ENCODE measurements at regions not wholly inside any gene's neighbourhood (a gene's known extent, or its start where the extent isn't known, plus 50 kb on each side); places are given as distances from the start of the nearest gene placed in this dataset.
"Not testable (repeated sequence)": the region's sequence is repeated elsewhere in the genome, so short reads cannot be mapped to it uniquely, and the experiment has no call there.

- H3K4me3 Mint-ChIP-seq: no peak overlapping the region
- peaks cover 17% of the 10 kb centered on the region for H3K9me3 Mint-ChIP-seq
- H3K27ac Mint-ChIP-seq: no peak overlapping the region
- H3K4me1 Mint-ChIP-seq: no peaks in the 10 kb centered on the region
- no peak for DNase-seq
- ChIA-PET POLR2A (no interaction called here), CTCF (no interaction called here)
- H3K27me3 Mint-ChIP-seq: no peaks in the 10 kb centered on the region
- H3K36me3 Mint-ChIP-seq (ENCODE audit: low read depth): no peaks in the 10 kb centered on the region
These were observed 490.0 kb downstream of the CYLC2 start for GRCh38 chr9:103485138-103485537.

- no peak overlapping the region for H3K4me3 Mint-ChIP-seq
- H3K36me3 Mint-ChIP-seq (ENCODE audit: low read depth): no peaks in the 10 kb centered on the region
- no peaks in the 10 kb centered on the region for H3K27me3 Mint-ChIP-seq
- peaks cover 11% of the 10 kb centered on the region for H3K9me3 Mint-ChIP-seq
- no peak for DNase-seq
- POLR2A ChIA-PET: no interaction called here
- no peaks in the 10 kb centered on the region for H3K4me1 Mint-ChIP-seq
- no peak overlapping the region for H3K27ac Mint-ChIP-seq
- CTCF ChIA-PET: no interaction called here
These were observed 519.6 kb downstream of the CYLC2 start for GRCh38 chr9:103514767-103515166.

DNA sequence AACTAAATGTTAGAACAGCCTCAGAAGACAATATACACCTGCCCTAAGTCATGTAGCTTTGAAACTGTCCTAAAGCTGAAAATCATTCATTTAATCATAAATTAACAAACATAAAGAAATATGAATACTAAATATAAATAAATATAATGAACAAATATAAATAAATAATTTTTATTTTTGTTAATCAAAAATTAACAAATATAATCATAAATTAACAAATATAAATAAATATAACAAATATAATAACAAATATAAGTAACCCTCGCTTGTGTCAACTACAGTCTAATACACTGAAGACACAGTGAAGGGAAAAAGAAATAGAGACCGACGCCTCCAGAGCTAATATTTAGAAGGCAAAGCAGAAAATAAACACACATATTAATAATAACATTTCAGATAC lies 527.3 kb downstream of the CYLC2 start:
- H3K4me3 Mint-ChIP-seq: no peak overlapping the region
- ChIA-PET CTCF (no interaction called here), POLR2A (no interaction called here)
- no peaks in the 10 kb centered on the region for H3K4me1 Mint-ChIP-seq
- no peak overlapping the region for H3K27ac Mint-ChIP-seq
- H3K27me3 Mint-ChIP-seq: no peaks in the 10 kb centered on the region
- H3K9me3 Mint-ChIP-seq: peaks cover 2% of the 10 kb centered on the region
- DNase-seq: no peak
- H3K36me3 Mint-ChIP-seq (ENCODE audit: low read depth): no peaks in the 10 kb centered on the region

DNA sequence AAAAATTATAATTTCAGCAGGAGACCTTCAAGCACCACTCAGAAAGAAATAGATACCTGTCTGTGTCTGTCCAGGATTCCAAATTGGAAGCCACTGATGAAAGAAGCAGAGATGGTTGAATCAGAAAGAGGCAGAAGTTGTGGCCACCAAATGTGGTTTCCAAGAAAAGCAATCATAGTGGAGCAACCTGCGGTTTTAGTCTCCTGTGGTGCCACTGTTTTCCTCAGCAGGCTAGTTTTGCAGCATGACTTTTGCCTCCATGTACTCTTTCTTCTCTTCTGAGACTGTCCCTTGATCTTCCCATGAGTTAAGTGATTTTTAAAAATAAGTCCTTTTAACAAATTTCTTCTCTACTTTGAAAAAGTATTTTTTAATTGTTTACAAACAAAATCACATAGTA lies 535.8 kb downstream of the CYLC2 start:
- H3K4me1 Mint-ChIP-seq: no peaks in the 10 kb centered on the region
- no peaks in the 10 kb centered on the region for H3K27me3 Mint-ChIP-seq
- H3K9me3 Mint-ChIP-seq: peaks cover 7% of the 10 kb centered on the region
- POLR2A ChIA-PET: no interaction called here
- no peaks in the 10 kb centered on the region for H3K36me3 Mint-ChIP-seq (ENCODE audit: low read depth)
- H3K27ac Mint-ChIP-seq: no peak overlapping the region
- DNase-seq: no peak
- CTCF ChIA-PET: no interaction called here
- no peak overlapping the region for H3K4me3 Mint-ChIP-seq

DNA sequence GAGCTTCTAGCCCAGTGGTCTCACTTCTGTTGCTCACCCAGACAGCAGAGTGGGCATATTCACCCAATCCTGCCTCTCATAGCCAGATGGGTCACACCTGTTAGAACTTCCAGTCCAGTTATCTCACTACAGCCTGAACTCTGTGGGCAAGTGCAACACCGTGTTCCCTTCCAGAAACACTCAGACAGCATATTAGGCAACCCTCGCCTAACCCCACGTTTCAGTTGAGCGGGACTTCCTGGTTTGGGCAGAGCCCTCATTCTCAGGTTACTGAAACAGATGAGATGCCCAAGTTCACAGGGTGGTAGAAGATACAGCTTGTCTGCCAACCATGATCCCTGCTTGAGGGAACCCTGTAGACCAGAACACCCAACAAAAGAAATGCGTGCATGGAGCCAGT lies 538.2 kb downstream of the CYLC2 start:
- CTCF ChIA-PET: no interaction called here
- Mint-ChIP-seq H3K9me3 (peaks cover 7% of the 10 kb centered on the region), H3K4me1 (no peaks in the 10 kb centered on the region), H3K4me3 (no peak overlapping the region), H3K27ac (no peak overlapping the region), H3K27me3 (no peaks in the 10 kb centered on the region), H3K36me3 (ENCODE audit: low read depth) (no peaks in the 10 kb centered on the region)
- POLR2A ChIA-PET: no interaction called here
- no peak for DNase-seq

- no peaks in the 10 kb centered on the region for H3K36me3 Mint-ChIP-seq (ENCODE audit: low read depth)
- no peak overlapping the region for H3K27ac Mint-ChIP-seq
- peaks cover 7% of the 10 kb centered on the region for H3K9me3 Mint-ChIP-seq
- ChIA-PET CTCF (no interaction called here), POLR2A (no interaction called here)
- H3K4me3 Mint-ChIP-seq: no peak overlapping the region
- no peaks in the 10 kb centered on the region for H3K27me3 Mint-ChIP-seq
- DNase-seq: no peak
- H3K4me1 Mint-ChIP-seq: no peaks in the 10 kb centered on the region
These were observed 542.3 kb downstream of the CYLC2 start for GRCh38 chr9:103537426-103537825.

DNA sequence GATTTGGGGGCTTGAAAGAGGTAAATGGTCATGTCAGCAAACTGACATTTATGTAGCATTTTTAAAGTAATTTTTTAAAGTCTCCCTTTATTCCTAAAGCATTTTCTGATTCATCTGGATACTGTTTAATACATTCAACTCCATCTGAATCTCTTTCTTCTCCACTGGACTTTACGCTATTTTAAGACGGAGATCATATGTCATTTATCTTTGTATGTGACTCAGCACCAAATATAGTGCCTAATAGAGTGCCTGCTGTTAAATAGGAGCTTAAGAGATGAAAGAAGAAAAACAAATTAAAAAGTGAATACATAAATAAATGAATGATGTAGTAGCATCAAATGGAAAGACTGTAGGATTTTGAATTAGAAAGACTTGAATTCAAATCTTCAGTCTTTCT lies 548.8 kb upstream of the SMC2 start:
- ChIA-PET POLR2A (no interaction called here), CTCF (no interaction called here)
- Mint-ChIP-seq H3K9me3 (peaks cover 2% of the 10 kb centered on the region), H3K27me3 (no peaks in the 10 kb centered on the region), H3K36me3 (ENCODE audit: low read depth) (no peaks in the 10 kb centered on the region), H3K4me1 (no peaks in the 10 kb centered on the region), H3K4me3 (no peak overlapping the region), H3K27ac (no peak overlapping the region)
- no peak for DNase-seq

DNA sequence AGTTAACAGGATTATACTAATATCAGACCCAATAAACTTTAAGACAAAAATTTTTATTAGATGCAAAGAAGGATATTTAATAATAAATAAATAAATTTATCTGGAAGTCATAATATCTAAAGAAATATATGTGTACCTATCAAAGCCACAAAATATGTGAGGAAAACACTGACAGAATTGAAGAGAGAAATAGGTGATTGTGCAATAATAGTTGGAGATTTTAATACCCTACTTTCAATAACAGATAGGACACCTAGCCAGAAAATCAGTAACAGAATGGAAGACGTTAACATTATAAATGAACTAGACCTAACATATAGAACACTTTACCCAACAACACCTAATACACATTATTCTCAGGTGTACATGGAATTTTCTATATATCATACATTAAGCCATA lies 541.4 kb upstream of the SMC2 start:
- ChIA-PET CTCF (no interaction called here), POLR2A (no interaction called here)
- no peaks in the 10 kb centered on the region for H3K9me3 Mint-ChIP-seq
- H3K27ac Mint-ChIP-seq: no peak overlapping the region
- no peaks in the 10 kb centered on the region for H3K36me3 Mint-ChIP-seq (ENCODE audit: low read depth)
- H3K4me1 Mint-ChIP-seq: no peaks in the 10 kb centered on the region
- DNase-seq: no peak
- no peaks in the 10 kb centered on the region for H3K27me3 Mint-ChIP-seq
- no peak overlapping the region for H3K4me3 Mint-ChIP-seq

- ChIA-PET CTCF (no interaction called here), POLR2A (no interaction called here)
- no peak for DNase-seq
- no peaks in the 10 kb centered on the region for H3K36me3 Mint-ChIP-seq (ENCODE audit: low read depth)
- no peaks in the 10 kb centered on the region for H3K27me3 Mint-ChIP-seq
- peaks cover 2% of the 10 kb centered on the region for H3K9me3 Mint-ChIP-seq
- no peaks in the 10 kb centered on the region for H3K4me1 Mint-ChIP-seq
- no peak overlapping the region for H3K4me3 Mint-ChIP-seq
- H3K27ac Mint-ChIP-seq: no peak overlapping the region
These were observed 520.1 kb upstream of the SMC2 start for GRCh38 chr9:103574056-103574455.

- no peaks in the 10 kb centered on the region for H3K27me3 Mint-ChIP-seq
- H3K4me1 Mint-ChIP-seq: no peaks in the 10 kb centered on the region
- CTCF ChIA-PET: no interaction called here
- H3K4me3 Mint-ChIP-seq: no peak overlapping the region
- DNase-seq: no peak
- peaks cover 13% of the 10 kb centered on the region for H3K9me3 Mint-ChIP-seq
- no peak overlapping the region for H3K27ac Mint-ChIP-seq
- POLR2A ChIA-PET: no interaction called here
- H3K36me3 Mint-ChIP-seq (ENCODE audit: low read depth): no peaks in the 10 kb centered on the region
These were observed 507.4 kb upstream of the SMC2 start for GRCh38 chr9:103586721-103587120.

- Mint-ChIP-seq H3K27me3 (no peaks in the 10 kb centered on the region), H3K4me1 (no peaks in the 10 kb centered on the region), H3K9me3 (peaks cover 9% of the 10 kb centered on the region), H3K36me3 (ENCODE audit: low read depth) (no peaks in the 10 kb centered on the region), H3K27ac (no peak overlapping the region), H3K4me3 (no peak overlapping the region)
- POLR2A ChIA-PET: no interaction called here
- no peak for DNase-seq
- CTCF ChIA-PET: no interaction called here
These were observed 492.8 kb upstream of the SMC2 start for GRCh38 chr9:103601287-103601686.

DNA sequence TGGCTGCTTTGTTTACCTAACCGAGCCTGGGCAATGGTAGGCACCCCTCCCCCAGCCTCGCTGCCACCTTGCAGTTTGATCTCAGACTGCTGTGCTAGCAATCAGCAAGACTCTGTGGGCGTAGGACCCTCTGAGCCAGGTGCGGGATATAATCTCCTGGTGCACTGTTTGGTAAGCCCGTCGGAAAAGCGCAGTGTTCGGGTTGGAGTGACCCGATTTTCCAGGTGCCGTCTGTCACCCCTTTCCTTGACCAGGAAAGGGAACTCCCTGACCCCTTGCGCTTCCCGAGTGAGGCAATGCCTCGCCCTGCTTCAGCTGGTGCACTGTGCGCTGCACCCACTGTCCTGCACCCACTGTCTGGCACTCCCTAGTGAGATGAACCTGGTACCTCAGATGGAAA lies 482.2 kb upstream of the SMC2 start:
- CTCF ChIA-PET; POLR2A ChIA-PET; H3K4me1 Mint-ChIP-seq; H3K9me3 Mint-ChIP-seq; H3K27me3 Mint-ChIP-seq; H3K27ac Mint-ChIP-seq; H3K4me3 Mint-ChIP-seq; H3K36me3 Mint-ChIP-seq (ENCODE audit: low read depth); DNase-seq: not testable (repeated sequence)

- POLR2A ChIA-PET: no interaction called here
- no peak overlapping the region for H3K27ac Mint-ChIP-seq
- H3K27me3 Mint-ChIP-seq: no peaks in the 10 kb centered on the region
- no peak for DNase-seq
- H3K9me3 Mint-ChIP-seq: peaks cover 6% of the 10 kb centered on the region
- no peak overlapping the region for H3K4me3 Mint-ChIP-seq
- CTCF ChIA-PET: no interaction called here
- no peaks in the 10 kb centered on the region for H3K4me1 Mint-ChIP-seq
- H3K36me3 Mint-ChIP-seq (ENCODE audit: low read depth): no peaks in the 10 kb centered on the region
These were observed 478.1 kb upstream of the SMC2 start for GRCh38 chr9:103615994-103616393.

DNA sequence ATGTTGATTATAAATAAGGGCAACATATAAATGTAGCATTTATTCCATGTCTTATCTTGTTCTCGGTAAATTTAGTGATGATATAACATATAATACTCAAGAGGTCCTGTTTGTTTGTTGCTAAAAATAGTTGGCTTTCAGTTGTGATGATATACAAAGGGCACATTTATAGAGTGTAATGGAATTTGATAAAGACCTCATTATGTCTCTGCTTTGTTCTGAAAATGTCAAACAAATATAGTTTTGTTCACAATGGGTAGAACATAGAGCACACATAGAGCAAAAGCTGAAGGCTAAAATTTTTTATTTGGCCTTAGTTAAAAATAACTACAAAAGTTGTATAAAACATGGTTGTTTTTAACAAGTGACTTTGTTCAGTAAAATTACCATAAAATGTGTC lies 477.1 kb upstream of the SMC2 start:
- ChIA-PET POLR2A (no interaction called here), CTCF (no interaction called here)
- DNase-seq: no peak
- H3K27me3 Mint-ChIP-seq: no peaks in the 10 kb centered on the region
- no peaks in the 10 kb centered on the region for H3K36me3 Mint-ChIP-seq (ENCODE audit: low read depth)
- H3K9me3 Mint-ChIP-seq: peaks cover 6% of the 10 kb centered on the region
- no peaks in the 10 kb centered on the region for H3K4me1 Mint-ChIP-seq
- H3K27ac Mint-ChIP-seq: no peak overlapping the region
- H3K4me3 Mint-ChIP-seq: no peak overlapping the region

DNA sequence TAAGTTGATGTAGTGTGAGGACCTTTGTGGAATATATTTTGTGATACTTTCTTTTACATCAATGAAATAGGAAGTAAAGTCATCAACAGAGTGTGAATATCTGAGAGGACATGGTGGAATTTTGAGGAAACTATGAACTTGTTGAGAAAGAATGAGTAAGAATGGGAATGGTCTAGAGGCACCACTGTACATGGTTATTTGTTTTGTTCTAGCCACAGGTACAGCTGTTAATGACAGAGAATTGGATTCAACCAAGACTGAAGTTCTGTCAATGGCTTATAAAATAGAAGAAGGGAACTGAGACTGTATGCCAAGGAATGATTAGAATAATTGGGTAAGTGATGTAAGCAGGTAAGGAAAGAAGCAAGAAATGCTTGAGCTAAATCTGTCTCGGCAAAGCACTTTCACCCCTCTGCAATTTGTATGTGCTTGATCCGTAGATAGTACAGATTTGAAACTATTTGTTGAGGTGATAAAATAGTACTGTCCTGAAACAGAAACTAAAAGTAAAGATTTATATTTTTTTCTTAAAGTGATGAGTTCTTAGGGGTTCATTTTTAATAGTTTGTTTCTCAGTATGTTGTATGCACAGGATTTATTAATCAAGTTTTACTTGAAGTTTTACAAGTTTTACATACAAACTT lies 468.8 kb upstream of the SMC2 start:
- H3K27me3 Mint-ChIP-seq: no peaks in the 10 kb centered on the region
- DNase-seq: no peak
- no peak overlapping the region for H3K27ac Mint-ChIP-seq
- POLR2A ChIA-PET: no interaction called here
- H3K36me3 Mint-ChIP-seq (ENCODE audit: low read depth): no peaks in the 10 kb centered on the region
- peaks cover 12% of the 10 kb centered on the region for H3K9me3 Mint-ChIP-seq
- CTCF ChIA-PET: no interaction called here
- no peaks in the 10 kb centered on the region for H3K4me1 Mint-ChIP-seq
- no peak overlapping the region for H3K4me3 Mint-ChIP-seq

Data from activated CD4-positive, alpha-beta memory T cell treated with anti-CD3 and anti-CD28 coated beads, Interleukin-2, amount 10 ng/mL, durations not matched to agents 7 days and 5 days (primary cell).